ENCODE measurements at regions not wholly inside any gene's neighbourhood (a gene's known extent, or its start where the extent isn't known, plus 50 kb on each side); places are given as distances from the start of the nearest gene placed in this dataset.

DNA sequence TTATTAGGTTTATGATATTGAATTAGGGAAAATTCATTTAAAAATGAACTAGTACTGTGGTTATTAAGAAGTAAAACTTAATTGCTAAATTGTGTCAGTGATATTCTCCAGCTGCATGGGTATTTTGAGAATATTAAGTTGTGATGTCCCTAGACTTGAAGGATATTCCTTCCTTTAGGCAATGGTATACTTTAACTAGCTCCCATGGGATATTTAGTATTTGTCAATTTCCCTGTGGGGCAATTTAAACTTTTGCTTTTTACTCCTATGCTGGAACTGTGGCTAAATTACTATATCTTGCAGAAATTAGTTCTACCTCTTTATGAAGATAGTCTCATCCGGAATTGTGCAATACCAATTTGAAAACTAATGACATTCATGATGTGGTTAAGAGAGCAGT, 151.6 kb upstream of the CSNK1A1L start:
- TF ChIP-seq, protein P1, sequence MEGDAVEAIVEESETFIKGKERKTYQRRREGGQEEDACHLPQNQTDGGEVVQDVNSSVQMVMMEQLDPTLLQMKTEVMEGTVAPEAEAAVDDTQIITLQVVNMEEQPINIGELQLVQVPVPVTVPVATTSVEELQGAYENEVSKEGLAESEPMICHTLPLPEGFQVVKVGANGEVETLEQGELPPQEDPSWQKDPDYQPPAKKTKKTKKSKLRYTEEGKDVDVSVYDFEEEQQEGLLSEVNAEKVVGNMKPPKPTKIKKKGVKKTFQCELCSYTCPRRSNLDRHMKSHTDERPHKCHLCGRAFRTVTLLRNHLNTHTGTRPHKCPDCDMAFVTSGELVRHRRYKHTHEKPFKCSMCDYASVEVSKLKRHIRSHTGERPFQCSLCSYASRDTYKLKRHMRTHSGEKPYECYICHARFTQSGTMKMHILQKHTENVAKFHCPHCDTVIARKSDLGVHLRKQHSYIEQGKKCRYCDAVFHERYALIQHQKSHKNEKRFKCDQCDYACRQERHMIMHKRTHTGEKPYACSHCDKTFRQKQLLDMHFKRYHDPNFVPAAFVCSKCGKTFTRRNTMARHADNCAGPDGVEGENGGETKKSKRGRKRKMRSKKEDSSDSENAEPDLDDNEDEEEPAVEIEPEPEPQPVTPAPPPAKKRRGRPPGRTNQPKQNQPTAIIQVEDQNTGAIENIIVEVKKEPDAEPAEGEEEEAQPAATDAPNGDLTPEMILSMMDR (conservative IDR thresholded peaks at IDR 0.05) = no peak
- no peak for TF ChIP-seq EZH2 (IDR thresholded peaks at IDR 0.05; ENCODE audit: low read depth)
